HCT116 (cell line): ENCODE measurements at regions not wholly inside any gene's neighbourhood (a gene's known extent, or its start where the extent isn't known, plus 50 kb on each side); places are given as distances from the start of the nearest gene placed in this dataset.
"Not testable (repeated sequence)": the region's sequence is repeated elsewhere in the genome, so short reads cannot be mapped to it uniquely, and the experiment has no call there.

ENCODE experiments used
- ATAC-seq: fragments of 200-7000 bp; cut with Tn5 transposase; 2 replicates; pipeline ENCODE4 v1.9.1; 2020; ENCODE audit warnings: mild to moderate bottlenecking, moderate library complexity
- BruUV-seq: library from RNA; stranded (reverse); fragments of 400-500 nt; replicated peaks from 2 replicates; lab custom pipeline; 2021; lab: Mats Ljungman, UMichigan
- CTCF ChIA-PET: fragments of 300-600 bp; sonication (Branson Sonifier 250); formaldehyde crosslinking; loops from one replicate; lab custom pipeline; 2021; ENCODE audit warnings: antibody characterized with exemption; lab: Charles Lee
- POLR2A ChIA-PET: fragments of 300-600, 350-600 bp; sonication (Branson Sonifier 250); formaldehyde crosslinking; loops from one replicate; lab custom pipeline; 2021; ENCODE audit warnings: antibody characterized with exemption; lab: Charles Lee
- RAD21 ChIA-PET, 2 experiments: fragments of 300-600 bp; sonication (Branson Sonifier 250); formaldehyde crosslinking; loops; one replicate each; lab custom pipeline; 2023; ENCODE audit warnings: low total read pairs in 2 of 2; ENCODE audit not compliant: uncharacterized antibody in 2 of 2, unreplicated experiment in 2 of 2, low non-redundant PET in 1 of 2; lab: Charles Lee
- DNase-seq: peaks from one replicate; pipeline ENCODE4 v3.0.0-alpha.2; 2010; ENCODE audit warnings: low read depth, low spot score
- H2AFZ ChIP-seq: fragments of 200-600 bp; shearing (Covaris generic), sonication (generic); 2 replicates; pipeline ENCODE4 v1.6.1; 2017; ENCODE audit warnings: low read depth, mixed run types, mixed read lengths, antibody characterized with exemption, low read length; ENCODE audit not compliant: poor library complexity, severe bottlenecking
- H3K27ac ChIP-seq: 2 replicates; pipeline ENCODE4 v1.5.1; 2012; ENCODE audit warnings: low read depth, low read length
- H3K27me3 ChIP-seq: fragments of 200-600 bp; sonication (generic); 2 replicates; pipeline ENCODE4 v1.6.1; 2016; ENCODE audit warnings: mixed run types, low read length, mixed read lengths; ENCODE audit not compliant: insufficient read depth
- H3K36me3 ChIP-seq, 2 experiments: fragments of 200-500 bp in 1 of 2; fragments of 200-600 bp in 1 of 2; sonication (Bioruptor generic) in 1 of 2; sonication (generic) in 1 of 2; 2 replicates each; pipeline versions ENCODE4 v1.5.1 to v1.6.1; 2014 to 2016; ENCODE audit warnings: low read length in 2 of 2, inconsistent platforms in 1 of 2, mixed read lengths in 1 of 2, mixed run types in 1 of 2; ENCODE audit not compliant: insufficient read depth in 2 of 2, control insufficient read depth in 1 of 2
- H3K4me1 ChIP-seq, 2 experiments: fragments of 200-600 bp in 1 of 2; sonication (generic) in 1 of 2; 2 replicates each; pipeline versions ENCODE4 v1.5.1 to v1.6.1; 2012 to 2017; ENCODE audit warnings: low read length in 2 of 2, inconsistent platforms in 1 of 2, mild to moderate bottlenecking in 1 of 2, mixed read lengths in 1 of 2, mixed run types in 1 of 2, moderate library complexity in 1 of 2; ENCODE audit not compliant: insufficient read depth in 2 of 2, control insufficient read depth in 1 of 2
- H3K4me2 ChIP-seq: fragments of 200-600 bp; sonication (generic); 2 replicates; pipeline ENCODE4 v1.6.1; 2017; ENCODE audit warnings: mixed run types, low read length, mixed read lengths
- H3K4me3 ChIP-seq, 2 experiments: fragments of 200-600 bp in 1 of 2; sonication (generic) in 1 of 2; replicated peaks in 1 of 2; 2 replicates each; pipeline ENCODE4 v1.5.1; 2011 to 2016; ENCODE audit warnings: low read length in 2 of 2, control low read depth in 1 of 2, low read depth in 1 of 2, mild to moderate bottlenecking in 1 of 2, mixed read lengths in 1 of 2, mixed run types in 1 of 2
- H3K79me2 ChIP-seq: fragments of 200-600 bp; sonication (generic); 2 replicates; pipeline ENCODE4 v1.6.1; 2017; ENCODE audit warnings: mild to moderate bottlenecking, mixed run types, low read length, moderate library complexity, mixed read lengths; ENCODE audit not compliant: insufficient read depth
- H3K9ac ChIP-seq: fragments of 200-600 bp; sonication (generic); 2 replicates; pipeline ENCODE4 v1.6.1; 2016; ENCODE audit warnings: low read length, mixed read lengths
- H3K9me2 ChIP-seq: fragments of 200-600 bp; sonication (generic), shearing (Covaris generic); 2 replicates; pipeline ENCODE4 v1.6.1; 2017; ENCODE audit warnings: mixed run types, mild to moderate bottlenecking, moderate library complexity; ENCODE audit not compliant: insufficient read depth
- H3K9me3 ChIP-seq, 2 experiments: fragments of 200-500 bp in 1 of 2; fragments of 200-600 bp in 1 of 2; sonication (Bioruptor generic) in 1 of 2; sonication (generic) in 1 of 2; 2 replicates each; pipeline ENCODE4 v1.6.1; 2014 to 2017; ENCODE audit warnings: low read length in 2 of 2, mixed read lengths in 2 of 2, inconsistent platforms in 1 of 2, low read depth in 1 of 2, mild to moderate bottlenecking in 1 of 2, mixed run types in 1 of 2, moderate library complexity in 1 of 2; ENCODE audit not compliant: control insufficient read depth in 1 of 2, insufficient read depth in 1 of 2
- H4K20me1 ChIP-seq: fragments of 200-600 bp; sonication (generic), shearing (Covaris generic); 2 replicates; pipeline ENCODE4 v1.6.1; 2017; ENCODE audit warnings: mixed run types, mild to moderate bottlenecking, moderate library complexity; ENCODE audit not compliant: insufficient read depth
- intact Hi-C: fragments of 100-400 bp; cut with micrococcal nuclease; formaldehyde crosslinking; loops from 2 replicates; pipeline ENCODE4 v1.10.0; 2022

DNA sequence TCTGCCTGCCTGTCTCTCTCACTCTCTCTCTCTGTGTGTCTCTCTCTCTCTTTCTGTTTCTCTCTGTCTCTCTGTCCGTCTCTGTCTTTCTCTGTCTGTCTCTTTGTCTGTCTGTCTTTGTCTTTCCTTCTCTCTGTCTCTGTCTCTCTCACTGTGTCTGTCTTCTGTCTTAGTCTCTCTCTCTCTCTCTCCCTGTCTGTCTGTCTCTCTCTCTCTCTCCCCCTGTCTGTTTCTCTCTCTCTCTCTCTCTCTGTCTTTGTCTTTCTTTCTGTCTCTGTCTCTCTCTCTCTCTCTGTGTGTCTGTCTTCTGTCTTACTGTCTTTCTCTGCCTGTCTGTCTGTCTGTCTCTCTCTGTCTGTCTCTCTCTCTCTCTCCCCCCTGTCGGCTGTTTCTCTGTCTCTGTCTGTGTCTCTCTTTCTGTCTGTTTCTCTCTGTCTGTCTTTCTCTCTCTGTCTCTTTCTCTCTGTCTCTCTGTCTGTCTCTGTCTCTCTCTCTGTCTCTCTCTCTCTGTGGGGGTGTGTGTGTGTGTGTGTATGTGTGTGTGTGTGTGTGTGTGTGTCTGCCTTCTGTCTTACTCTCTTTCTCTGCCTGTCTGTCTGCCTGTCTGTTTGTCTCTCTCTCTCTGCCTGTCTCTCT lies 2101.3 kb upstream of the TPTE start:
- H3K9ac ChIP-seq, H3K9me3 ChIP-seq, intact Hi-C loops, H3K79me2 ChIP-seq, DNase-seq, H3K4me3 ChIP-seq, CTCF ChIA-PET, H2AFZ ChIP-seq, RAD21 ChIA-PET, H3K27ac ChIP-seq, H3K4me1 ChIP-seq, H3K9me2 ChIP-seq, H4K20me1 ChIP-seq, H3K27me3 ChIP-seq, BruUV-seq, H3K36me3 ChIP-seq, H3K4me2 ChIP-seq, POLR2A ChIA-PET: not testable (repeated sequence)
- peak; percentile 86 for ATAC-seq

DNA sequence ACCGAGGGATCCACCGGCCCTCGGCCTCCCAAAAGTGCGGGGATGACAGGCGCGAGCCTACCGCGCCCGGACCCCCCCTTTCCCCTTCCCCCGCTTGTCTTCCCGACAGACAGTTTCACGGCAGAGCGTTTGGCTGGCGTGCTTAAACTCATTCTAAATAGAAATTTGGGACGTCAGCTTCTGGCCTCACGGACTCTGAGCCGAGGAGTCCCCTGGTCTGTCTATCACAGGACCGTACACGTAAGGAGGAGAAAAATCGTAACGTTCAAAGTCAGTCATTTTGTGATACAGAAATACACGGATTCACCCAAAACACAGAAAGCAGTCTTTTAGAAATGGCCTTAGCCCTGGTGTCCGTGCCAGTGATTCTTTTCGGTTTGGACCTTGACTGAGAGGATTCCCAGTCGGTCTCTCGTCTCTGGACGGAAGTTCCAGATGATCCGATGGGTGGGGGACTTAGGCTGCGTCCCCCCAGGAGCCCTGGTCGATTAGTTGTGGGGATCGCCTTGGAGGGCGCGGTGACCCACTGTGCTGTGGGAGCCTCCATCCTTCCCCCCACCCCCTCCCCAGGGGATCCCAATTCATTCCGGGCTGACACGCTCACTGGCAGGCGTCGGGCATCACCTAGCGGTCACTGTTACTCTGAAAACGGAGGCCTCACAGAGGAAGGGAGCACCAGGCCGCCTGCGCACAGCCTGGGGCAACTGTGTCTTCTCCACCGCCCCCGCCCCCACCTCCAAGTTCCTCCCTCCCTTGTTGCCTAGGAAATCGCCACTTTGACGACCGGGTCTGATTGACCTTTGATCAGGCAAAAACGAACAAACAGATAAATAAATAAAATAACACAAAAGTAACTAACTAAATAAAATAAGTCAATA lies 2093.4 kb upstream of the TPTE start:
- intact Hi-C loops, H3K9me3 ChIP-seq, H3K79me2 ChIP-seq, H4K20me1 ChIP-seq, POLR2A ChIA-PET, H3K4me3 ChIP-seq, DNase-seq, RAD21 ChIA-PET, BruUV-seq, H3K4me2 ChIP-seq, H3K36me3 ChIP-seq, H3K4me1 ChIP-seq, H3K27me3 ChIP-seq, H2AFZ ChIP-seq, H3K27ac ChIP-seq, H3K9me2 ChIP-seq, CTCF ChIA-PET, H3K9ac ChIP-seq: not testable (repeated sequence)
- peak; percentile 63 for ATAC-seq

DNA sequence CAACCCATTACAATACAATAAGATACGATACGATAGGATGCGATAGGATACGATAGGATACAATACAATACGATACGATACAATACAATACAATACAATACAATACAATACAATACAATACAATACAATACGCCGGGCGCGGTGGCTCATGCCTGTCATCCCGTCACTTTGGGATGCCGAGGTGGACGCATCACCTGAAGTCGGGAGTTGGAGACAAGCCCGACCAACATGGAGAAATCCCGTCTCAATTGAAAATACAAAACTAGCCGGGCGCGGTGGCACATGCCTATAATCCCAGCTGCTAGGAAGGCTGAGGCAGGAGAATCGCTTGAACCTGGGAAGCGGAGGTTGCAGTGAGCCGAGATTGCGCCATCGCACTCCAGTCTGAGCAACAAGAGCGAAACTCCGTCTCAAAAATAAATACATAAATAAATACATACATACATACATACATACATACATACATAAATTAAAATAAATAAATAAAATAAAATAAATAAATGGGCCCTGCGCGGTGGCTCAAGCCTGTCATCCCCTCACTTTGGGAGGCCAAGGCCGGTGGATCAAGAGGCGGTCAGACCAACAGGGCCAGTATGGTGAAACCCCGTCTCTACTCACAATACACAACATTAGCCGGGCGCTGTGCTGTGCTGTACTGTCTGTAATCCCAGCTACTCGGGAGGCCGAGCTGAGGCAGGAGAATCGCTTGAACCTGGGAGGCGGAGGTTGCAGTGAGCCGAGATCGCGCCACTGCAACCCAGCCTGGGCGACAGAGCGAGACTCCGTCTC lies 2092.5 kb upstream of the TPTE start:
- H4K20me1 ChIP-seq, H3K36me3 ChIP-seq, H3K27me3 ChIP-seq, H2AFZ ChIP-seq, POLR2A ChIA-PET, DNase-seq, H3K27ac ChIP-seq, CTCF ChIA-PET, H3K4me1 ChIP-seq, BruUV-seq, H3K9ac ChIP-seq, H3K4me3 ChIP-seq, H3K9me3 ChIP-seq, intact Hi-C loops, RAD21 ChIA-PET, H3K79me2 ChIP-seq, H3K4me2 ChIP-seq, H3K9me2 ChIP-seq: not testable (repeated sequence)
- ATAC-seq: peak; percentile 73

DNA sequence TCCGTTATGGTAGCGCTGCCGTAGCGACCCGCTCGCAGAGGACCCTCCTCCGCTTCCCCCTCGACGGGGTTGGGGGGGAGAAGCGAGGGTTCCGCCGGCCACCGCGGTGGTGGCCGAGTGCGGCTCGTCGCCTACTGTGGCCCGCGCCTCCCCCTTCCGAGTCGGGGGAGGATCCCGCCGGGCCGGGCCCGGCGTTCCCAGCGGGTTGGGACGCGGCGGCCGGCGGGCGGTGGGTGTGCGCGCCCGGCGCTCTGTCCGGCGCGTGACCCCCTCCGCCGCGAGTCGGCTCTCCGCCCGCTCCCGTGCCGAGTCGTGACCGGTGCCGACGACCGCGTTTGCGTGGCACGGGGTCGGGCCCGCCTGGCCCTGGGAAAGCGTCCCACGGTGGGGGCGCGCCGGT lies 2086.7 kb upstream of the TPTE start:
- H3K79me2 ChIP-seq, RAD21 ChIA-PET, H4K20me1 ChIP-seq, intact Hi-C loops, H3K27ac ChIP-seq, H2AFZ ChIP-seq, H3K36me3 ChIP-seq, H3K27me3 ChIP-seq, BruUV-seq, H3K9ac ChIP-seq, H3K4me1 ChIP-seq, H3K4me3 ChIP-seq, POLR2A ChIA-PET, DNase-seq, H3K9me2 ChIP-seq, ATAC-seq, H3K9me3 ChIP-seq, CTCF ChIA-PET, H3K4me2 ChIP-seq: not testable (repeated sequence)
